Left ventricle myocardium inferior (tissue), 1 donor: ENCODE measurements at regions not wholly inside any gene's neighbourhood (a gene's known extent, or its start where the extent isn't known, plus 50 kb on each side); places are given as distances from the start of the nearest gene placed in this dataset.

ENCODE experiments used
- DNase-seq: peaks from one replicate; pipeline ENCODE4 v3.0.0-alpha.2; 2020
- H3K27ac ChIP-seq: fragments of 200-600 bp; replicated peaks from 2 replicates; pipeline ENCODE4 v1.8.0; 2021
- H3K27me3 ChIP-seq: fragments of 200-600 bp; 2 replicates; pipeline ENCODE4 v1.8.0; 2021; ENCODE audit warnings: low read depth
- H3K36me3 ChIP-seq: fragments of 200-600 bp; 2 replicates; pipeline ENCODE4 v1.8.0; 2021
- H3K4me1 ChIP-seq: fragments of 200-600 bp; 2 replicates; pipeline ENCODE4 v1.8.0; 2021
- H3K4me3 ChIP-seq: fragments of 200-600 bp; 2 replicates; pipeline ENCODE4 v1.8.0; 2021; ENCODE audit warnings: mild to moderate bottlenecking, moderate library complexity
- H3K9me3 ChIP-seq: fragments of 200-600 bp; replicated peaks from 2 replicates; pipeline ENCODE4 v1.8.0; 2021
- intact Hi-C: fragments of 100-400 bp; cut with micrococcal nuclease; formaldehyde crosslinking; loops from one replicate; pipeline ENCODE4 v1.11.0; 2022
- TF ChIP-seq, protein P1 (sequence below): fragments of 200-600 bp; IDR thresholded peaks from 2 replicates; pipeline ENCODE4 v1.8.0; 2021; ENCODE audit warnings: antibody characterized with exemption, mild to moderate bottlenecking, borderline replicate concordance
- donor health status: DM: no; HTN: yes; CAD: no; lungs with severe emphysema.

GRCh38 chr6:11930240-11930639 lies 81.9 kb upstream of the HIVEP1 start:
- H3K27me3 ChIP-seq: peaks cover 11% of the 10 kb centered on the region
- H3K9me3 ChIP-seq: no peaks in the 10 kb centered on the region
- H3K27ac ChIP-seq: no peak overlapping the region
- H3K4me1 ChIP-seq: no peaks in the 10 kb centered on the region
- no peaks in the 10 kb centered on the region for H3K36me3 ChIP-seq
- H3K4me3 ChIP-seq: no peak overlapping the region
- DNase-seq: no peak
- TF ChIP-seq, protein P1, sequence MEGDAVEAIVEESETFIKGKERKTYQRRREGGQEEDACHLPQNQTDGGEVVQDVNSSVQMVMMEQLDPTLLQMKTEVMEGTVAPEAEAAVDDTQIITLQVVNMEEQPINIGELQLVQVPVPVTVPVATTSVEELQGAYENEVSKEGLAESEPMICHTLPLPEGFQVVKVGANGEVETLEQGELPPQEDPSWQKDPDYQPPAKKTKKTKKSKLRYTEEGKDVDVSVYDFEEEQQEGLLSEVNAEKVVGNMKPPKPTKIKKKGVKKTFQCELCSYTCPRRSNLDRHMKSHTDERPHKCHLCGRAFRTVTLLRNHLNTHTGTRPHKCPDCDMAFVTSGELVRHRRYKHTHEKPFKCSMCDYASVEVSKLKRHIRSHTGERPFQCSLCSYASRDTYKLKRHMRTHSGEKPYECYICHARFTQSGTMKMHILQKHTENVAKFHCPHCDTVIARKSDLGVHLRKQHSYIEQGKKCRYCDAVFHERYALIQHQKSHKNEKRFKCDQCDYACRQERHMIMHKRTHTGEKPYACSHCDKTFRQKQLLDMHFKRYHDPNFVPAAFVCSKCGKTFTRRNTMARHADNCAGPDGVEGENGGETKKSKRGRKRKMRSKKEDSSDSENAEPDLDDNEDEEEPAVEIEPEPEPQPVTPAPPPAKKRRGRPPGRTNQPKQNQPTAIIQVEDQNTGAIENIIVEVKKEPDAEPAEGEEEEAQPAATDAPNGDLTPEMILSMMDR: no peak
- intact Hi-C loops: no loop called here

DNA sequence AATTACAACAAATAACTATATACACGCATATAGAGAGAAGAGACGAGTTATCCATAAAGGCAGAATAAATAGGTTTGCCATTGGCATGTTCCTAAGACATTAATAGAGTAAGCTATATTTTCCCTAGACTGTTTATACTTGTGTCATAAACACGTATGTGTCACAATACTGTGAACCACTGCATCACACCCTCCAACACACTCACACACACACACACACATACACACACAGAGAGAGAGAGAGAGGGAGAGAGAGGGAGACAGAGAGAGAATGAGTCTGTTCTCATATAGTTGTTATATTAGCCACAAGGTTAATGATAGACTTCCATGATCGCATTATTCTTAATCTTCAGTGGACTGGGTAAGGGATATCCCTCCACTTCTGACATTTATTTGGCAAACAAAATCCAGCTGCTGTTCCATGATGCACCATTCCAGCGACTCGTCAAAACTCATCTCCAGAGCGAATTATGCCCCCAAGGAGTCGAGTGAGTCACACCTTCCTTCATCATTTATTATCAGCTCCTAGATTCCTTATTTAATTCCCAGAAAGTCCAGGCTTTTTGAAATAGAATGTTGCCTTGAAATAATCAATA lies 82.8 kb upstream of the HIVEP1 start:
- H3K4me1 ChIP-seq: no peaks in the 10 kb centered on the region
- no peaks in the 10 kb centered on the region for H3K36me3 ChIP-seq
- peaks cover 11% of the 10 kb centered on the region for H3K27me3 ChIP-seq
- TF ChIP-seq, protein P1: no peak
- intact Hi-C loops: no loop called here
- no peaks in the 10 kb centered on the region for H3K9me3 ChIP-seq
- no peak for DNase-seq
- H3K27ac ChIP-seq: no peak overlapping the region
- H3K4me3 ChIP-seq: no peak overlapping the region

DNA sequence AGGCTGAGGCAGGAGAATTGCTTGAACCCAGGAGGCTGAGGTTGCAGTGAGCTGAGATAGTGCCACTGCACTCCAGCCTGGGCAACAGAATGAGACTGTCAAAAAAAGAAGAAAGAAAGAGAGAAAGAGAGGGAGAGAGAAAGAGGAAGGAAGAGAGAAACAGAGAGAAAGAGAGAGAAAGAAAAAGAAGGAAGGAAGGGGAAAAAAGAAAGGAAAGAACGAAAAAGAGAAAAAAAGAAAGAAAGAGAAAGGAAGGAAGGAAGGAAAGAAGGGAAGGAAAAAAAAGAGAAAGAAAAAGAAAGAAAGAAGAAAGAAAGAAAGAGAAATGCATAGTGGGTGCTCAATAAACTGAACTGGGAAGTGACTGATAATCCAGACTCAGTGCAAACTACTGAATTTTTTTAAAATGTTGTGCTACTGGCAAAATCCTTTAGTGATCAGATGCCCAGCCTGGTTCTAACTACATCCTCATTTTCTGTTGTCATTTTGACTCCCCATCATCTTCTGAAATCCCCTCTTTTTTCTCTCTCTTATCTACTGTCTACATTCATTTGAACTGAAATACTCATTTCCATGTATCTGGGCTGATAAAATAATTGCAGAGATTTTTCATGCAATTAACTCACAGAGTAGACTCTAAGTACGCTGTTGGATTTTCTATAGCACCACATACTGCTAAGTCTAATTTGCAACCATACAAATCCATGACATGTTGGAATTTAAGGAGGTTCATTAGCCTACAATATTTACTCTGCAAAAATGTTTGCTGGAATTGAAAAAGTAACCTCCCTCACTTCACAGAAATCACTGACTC lies 85.3 kb upstream of the HIVEP1 start:
- Histone ChIP-seq H3K27ac (no peak overlapping the region), H3K9me3 (no peaks in the 10 kb centered on the region), H3K4me3 (no peak overlapping the region), H3K27me3 (peaks cover 11% of the 10 kb centered on the region), H3K4me1 (no peaks in the 10 kb centered on the region), H3K36me3 (no peaks in the 10 kb centered on the region)
- TF ChIP-seq, protein P1: no peak
- intact Hi-C loops: no loop called here
- DNase-seq: no peak

DNA sequence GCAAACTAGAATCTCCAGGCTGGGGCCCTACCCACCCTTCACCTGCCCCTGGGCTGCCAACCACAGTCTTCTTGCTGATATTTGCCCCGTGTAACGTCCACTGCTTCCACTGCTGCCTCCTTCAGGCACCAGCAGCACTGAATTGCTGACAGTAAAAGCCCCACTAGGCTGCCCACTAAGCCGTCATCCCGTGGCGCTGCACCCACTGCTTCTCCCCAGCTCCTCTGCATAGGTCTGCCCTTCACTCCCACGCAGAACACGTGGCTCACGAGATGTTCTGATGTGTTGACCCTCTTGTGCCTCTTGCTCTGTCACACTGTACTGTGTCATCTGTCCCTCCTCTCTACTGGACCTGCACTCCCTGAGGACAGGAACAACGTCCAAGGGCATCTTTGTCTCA lies 86.3 kb upstream of the HIVEP1 start:
- intact Hi-C loops: no loop called here
- no peaks in the 10 kb centered on the region for H3K9me3 ChIP-seq
- DNase-seq: no peak
- H3K4me3 ChIP-seq: no peak overlapping the region
- TF ChIP-seq, protein P1: no peak
- H3K4me1 ChIP-seq: no peaks in the 10 kb centered on the region
- no peaks in the 10 kb centered on the region for H3K36me3 ChIP-seq
- H3K27ac ChIP-seq: no peak overlapping the region
- peaks cover 11% of the 10 kb centered on the region for H3K27me3 ChIP-seq

DNA sequence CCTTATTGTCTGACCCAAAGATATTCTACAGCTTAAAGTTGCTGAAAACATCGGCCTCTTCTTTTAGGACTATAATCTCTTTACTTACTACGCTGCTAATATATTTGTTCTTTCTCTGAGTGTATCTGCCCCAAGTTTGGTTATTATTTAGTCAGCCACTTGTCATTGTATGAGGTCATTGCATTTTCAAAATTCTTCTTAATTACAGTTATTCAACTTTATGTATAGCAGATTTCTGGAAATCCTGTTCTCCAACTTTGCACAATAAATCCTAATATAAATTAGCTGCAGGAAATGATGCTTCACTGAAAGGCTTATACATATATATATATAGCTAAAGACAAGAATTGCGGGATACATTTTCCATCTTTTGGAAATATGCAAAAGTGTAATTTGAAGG lies 88.5 kb upstream of the HIVEP1 start:
- intact Hi-C loops: no loop called here
- H3K4me3 ChIP-seq: no peak overlapping the region
- no peak for DNase-seq

More for the DNA sequence above, 88.5 kb upstream of the HIVEP1 start:
- no peaks in the 10 kb centered on the region for H3K9me3 ChIP-seq
- H3K4me1 ChIP-seq: no peaks in the 10 kb centered on the region
- TF ChIP-seq, protein P1: no peak
- no peak overlapping the region for H3K27ac ChIP-seq
- no peaks in the 10 kb centered on the region for H3K36me3 ChIP-seq
- H3K27me3 ChIP-seq: peaks cover 11% of the 10 kb centered on the region
